Middle frontal gyrus (tissue), 1 donor: ENCODE measurements at regions not wholly inside any gene's neighbourhood (a gene's known extent, or its start where the extent isn't known, plus 50 kb on each side); places are given as distances from the start of the nearest gene placed in this dataset.

Experiments
- DNase-seq: peaks from one replicate; pipeline ENCODE4 v3.0.0-alpha.2; 2015; ENCODE audit warnings: low spot score; ENCODE audit errors: extremely low spot score

- no peak for DNase-seq
Measured at GRCh38 chr5:26236936-26237335, 801.5 kb downstream of the CDH9 start.

DNA sequence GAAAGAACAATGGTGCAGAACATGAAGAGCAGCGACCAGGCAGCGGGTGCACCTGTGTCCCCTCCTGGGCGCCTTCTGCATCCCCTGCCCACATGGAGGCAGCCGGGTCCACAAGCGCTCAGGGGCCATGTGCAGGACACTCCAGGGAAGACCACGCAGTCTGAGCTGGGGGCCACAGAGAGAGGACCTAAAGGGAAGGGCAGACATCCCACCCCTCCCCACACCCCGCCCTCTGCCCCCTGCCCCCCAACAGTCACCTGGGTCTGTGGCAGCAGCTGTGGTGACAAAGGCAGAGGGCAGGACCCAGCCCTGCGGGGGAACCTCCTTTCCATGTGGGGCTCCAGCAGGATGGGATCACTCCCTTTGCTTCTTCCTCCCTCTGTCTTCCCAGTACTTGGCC, 805.7 kb downstream of the CDH9 start:
- DNase-seq: no peak

GRCh38 chr5:26231316-26231715, 807.1 kb downstream of the CDH9 start:
- DNase-seq: no peak

DNA sequence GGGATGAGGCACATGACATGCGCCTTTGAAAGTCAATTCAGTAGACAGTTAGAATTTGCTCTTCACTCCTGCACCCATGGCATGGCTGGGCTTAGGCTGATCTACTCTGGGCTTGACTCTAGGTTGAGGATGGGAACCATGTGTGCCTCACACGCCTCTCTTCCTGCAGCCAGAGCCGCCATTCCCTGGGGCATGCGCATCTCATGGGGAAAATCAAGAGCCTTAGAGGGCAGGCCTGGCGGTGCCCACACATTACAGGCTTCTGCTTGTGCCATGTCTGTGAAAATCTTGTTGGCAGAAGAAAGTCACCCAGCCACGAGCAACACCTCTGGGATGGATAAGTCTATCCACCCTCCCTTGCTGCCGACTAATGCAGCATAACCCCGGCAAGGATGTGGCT, 808.5 kb downstream of the CDH9 start:
- DNase-seq: no peak

DNA sequence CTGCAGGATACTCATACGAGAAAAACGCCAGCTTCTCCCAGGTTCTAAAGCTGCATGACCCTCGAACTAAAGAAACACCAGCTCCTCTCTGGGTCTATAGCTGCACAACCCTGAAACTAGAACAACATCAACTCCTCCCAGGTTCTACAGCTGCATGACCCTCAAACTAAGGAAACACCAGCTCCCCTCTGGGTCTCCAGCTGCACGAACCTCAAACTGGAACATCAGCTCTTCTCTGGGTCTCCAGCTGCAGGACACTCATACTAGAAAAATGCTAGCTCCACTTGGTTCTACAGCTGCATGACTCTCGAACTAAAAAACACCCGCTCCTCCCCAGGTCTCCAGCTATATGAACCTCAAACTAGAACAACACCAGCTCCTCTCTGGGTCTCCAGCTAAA, 811.1 kb downstream of the CDH9 start:
- DNase-seq: no peak

GRCh38 chr5:26205121-26205520, 833.3 kb downstream of the CDH9 start:
- DNase-seq: no peak

DNA sequence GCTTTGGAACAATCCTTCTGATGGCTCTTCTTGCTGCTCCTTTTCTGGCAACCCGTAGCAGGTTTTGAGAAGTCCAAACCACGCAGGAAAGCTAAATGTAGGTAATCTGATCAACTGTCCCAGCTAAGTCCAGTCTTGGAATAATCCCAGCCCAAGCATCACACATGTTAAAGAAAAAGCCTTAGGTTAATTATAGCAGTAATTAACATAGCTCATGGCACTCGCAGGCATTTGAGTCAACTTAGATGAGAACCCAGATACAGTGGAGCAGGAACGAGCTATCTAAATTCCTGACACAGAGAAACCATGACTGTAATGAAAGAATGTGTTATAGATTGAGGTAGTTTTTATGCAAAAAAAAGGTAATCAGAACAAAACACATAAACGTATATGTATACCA, 844.8 kb downstream of the CDH9 start:
- DNase-seq: no peak

DNA sequence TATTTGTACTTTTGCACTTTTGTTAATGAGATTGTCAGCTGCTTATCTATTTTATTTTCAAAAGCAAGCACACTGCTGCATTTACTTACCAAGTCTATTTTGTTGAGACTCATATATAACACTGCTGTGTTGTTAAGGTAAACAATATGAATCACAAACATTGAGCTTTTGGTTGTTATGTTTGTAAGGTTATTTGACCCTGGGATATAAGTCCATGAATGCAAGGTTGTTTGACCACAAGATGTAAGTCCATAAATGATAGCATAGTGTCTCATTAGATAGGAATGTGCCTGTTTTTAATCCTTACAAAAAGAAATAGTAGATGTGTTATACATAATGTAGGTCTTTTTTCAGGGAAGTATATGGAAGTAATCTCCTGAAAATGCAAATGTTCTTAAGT, 845.9 kb downstream of the CDH9 start:
- DNase-seq: no peak

- no peak for DNase-seq
Measured at GRCh38 chr5:26181582-26181981, 856.8 kb downstream of the CDH9 start.

- no peak for DNase-seq
Measured at GRCh38 chr5:26148569-26149107, 889.7 kb downstream of the CDH9 start.

GRCh38 chr5:26143259-26143658, 895.1 kb downstream of the CDH9 start:
- no peak for DNase-seq

DNA sequence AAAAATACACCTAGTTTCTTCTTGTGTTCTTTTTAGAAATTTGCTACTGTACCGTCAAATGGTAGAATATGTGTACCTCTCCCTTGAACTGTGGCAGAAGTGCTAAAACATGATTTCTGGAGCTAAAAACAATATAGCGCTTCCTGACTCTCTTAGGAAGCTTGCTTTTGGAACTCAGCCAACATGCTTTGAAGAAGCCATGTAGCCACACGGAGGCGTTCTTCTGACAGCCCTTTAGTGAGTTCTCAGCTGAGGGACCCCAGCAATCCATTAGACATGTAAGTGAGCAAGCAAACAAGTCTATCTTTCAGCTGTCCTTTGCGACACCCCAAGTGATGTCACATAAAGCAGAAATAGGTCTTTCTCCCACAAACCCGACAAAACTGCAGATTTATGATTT, 917.0 kb downstream of the CDH9 start:
- DNase-seq: no peak

GRCh38 chr5:26104175-26104574, 934.2 kb downstream of the CDH9 start:
- DNase-seq: no peak

DNA sequence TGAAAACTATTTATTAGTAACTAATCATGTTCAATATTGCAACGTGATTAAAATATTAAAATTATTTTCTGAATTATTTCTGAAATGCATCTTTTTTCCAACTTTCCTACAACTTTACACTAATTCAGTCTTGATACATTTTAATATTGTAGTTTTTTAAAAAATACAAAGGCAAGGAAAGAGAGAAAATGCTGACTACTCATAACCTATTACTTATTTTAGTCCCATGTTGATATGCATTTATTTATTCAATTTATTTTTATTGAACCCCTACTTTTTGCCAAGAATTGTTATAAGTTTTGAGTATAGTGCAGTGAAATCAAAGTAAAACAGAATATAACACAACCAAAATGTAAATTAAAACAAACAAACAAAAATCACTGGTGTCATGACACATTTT, 978.2 kb downstream of the CDH9 start:
- DNase-seq: no peak

DNA sequence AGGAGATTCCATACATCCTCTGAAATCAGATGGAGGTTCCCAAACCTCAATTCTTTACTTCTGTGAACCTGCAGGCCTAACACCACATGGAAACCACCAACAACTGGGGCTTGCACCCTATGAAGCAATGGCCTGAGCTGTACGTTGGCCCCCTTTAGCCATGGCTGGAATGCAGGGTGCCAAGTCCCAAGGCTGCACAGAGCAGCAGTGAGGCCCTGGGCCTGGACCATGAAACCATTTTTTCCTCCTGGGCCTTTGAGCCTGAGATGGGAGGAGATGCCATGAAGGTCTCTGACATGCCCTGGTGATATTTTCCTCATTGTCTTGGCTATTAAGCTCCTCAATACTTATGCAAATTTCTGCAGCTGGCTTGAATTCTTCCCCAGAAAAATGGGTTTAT, 983.8 kb downstream of the CDH9 start:
- DNase-seq: no peak

GRCh38 chr5:26034813-26035212, 1003.6 kb downstream of the CDH9 start:
- no peak for DNase-seq

DNA sequence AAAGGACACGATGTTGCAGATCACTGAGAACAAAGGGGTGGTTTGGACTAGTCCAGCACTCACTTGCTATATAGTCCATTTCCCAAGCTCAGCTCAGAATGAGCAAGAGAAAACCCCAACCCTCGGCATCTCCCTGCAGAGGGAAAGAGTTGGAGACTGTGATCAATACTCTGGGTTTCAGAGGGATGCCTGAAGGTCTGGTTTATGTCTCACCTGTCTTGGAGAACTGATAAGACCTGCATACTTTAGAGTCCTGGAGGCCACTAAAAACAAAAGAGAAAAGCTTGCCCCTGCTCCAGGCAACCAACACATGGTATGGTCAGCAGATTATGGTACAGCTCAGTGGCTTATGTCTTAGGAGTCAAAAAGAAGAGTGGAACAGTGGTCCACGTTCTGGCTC, 1006.9 kb downstream of the CDH9 start:
- no peak for DNase-seq

DNA sequence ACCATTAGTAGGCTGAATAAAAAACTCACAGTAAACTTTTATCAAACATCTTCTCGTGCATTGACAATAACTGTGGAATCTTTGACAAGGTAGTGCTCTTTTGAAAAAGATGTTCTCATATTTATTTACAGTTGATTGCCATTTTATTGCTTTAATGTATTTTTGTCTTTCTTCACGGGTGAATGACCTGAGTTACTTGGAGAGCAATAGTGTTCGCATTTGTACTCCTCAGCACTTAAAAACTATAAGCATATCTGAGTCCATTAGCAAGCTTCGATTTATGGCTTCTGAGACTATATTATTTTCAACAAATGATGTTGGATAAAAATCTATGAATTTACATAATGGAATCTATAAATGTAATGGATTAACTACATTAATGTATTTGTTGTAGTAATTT, 1012.3 kb downstream of the CDH9 start:
- no peak for DNase-seq

GRCh38 chr5:26024774-26025173, 1013.6 kb downstream of the CDH9 start:
- DNase-seq: no peak

- DNase-seq: no peak
Measured at GRCh38 chr5:26023361-26023760, 1015.0 kb downstream of the CDH9 start.

- DNase-seq: no peak
Measured at GRCh38 chr5:26014206-26014605, 1024.2 kb downstream of the CDH9 start.

DNA sequence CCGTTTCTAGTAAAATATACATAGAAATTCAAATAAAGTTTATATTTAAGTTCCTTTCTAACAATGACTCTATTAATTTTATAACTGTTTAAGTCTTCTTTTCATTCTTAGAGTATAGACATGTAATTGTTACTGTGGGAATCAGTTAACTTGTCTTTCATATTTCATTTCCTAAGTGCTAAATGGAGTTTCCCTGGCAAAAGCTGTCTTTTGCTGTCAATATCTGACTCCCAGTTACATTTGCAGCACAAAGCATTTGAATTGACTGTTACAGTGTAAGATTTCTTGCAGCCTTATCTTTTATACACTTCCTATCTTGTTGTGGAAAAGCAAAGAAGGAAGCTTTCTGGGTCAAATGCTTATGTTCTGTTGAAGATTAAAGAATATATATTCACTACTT, 1026.3 kb downstream of the CDH9 start:
- no peak for DNase-seq

DNA sequence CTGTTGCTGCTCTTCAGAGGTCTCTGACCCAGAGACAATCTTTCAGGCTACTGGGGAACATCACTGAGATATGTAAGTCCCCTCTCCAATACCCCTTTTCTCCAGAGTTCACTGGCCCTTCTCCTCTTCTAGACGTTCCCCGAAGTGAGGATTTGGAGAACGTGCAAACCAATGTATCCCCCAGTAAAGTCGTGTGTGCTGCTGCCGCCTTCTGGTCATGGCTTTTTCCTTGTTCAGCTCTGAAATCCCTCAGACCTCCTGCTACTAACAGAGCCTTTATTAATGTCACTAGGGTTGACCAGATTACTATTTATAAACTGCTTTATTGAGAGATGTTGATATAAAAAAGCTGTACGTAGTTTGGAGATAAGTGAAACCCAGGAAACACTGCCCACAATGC, 1028.6 kb downstream of the CDH9 start:
- no peak for DNase-seq

GRCh38 chr5:26003966-26004365, 1034.4 kb downstream of the CDH9 start:
- no peak for DNase-seq
